NCI-H187 treated with DMSO at 0.1 percent for 48 hours (cell line): ENCODE measurements at regions not wholly inside any gene's neighbourhood (a gene's known extent, or its start where the extent isn't known, plus 50 kb on each side); places are given as distances from the start of the nearest gene placed in this dataset.

Experiments used
- DNase-seq: peaks from one replicate; lab custom pipeline; 2025; lab: John Stamatoyannopoulos, UW

DNA sequence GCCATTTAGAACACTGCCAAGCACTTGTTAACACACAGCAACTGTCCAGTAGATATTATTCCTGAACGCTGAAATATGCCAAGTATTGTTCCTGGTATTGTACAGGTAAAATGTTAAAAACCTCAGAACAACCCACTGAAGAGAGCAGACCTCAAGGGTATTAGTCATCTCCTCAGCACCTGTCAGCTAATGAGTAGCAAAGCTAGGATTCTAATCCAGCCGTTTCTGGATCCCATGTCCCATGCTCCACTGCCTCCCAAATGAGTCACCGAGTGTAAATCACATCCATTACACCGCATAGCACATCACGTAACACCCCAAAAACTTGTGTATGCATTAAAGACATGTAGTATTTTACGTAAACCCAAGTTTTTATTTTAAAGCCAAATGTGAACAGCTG lies 705.4 kb upstream of the TENM4 start:
- peak; percentile 62 for DNase-seq

DNA sequence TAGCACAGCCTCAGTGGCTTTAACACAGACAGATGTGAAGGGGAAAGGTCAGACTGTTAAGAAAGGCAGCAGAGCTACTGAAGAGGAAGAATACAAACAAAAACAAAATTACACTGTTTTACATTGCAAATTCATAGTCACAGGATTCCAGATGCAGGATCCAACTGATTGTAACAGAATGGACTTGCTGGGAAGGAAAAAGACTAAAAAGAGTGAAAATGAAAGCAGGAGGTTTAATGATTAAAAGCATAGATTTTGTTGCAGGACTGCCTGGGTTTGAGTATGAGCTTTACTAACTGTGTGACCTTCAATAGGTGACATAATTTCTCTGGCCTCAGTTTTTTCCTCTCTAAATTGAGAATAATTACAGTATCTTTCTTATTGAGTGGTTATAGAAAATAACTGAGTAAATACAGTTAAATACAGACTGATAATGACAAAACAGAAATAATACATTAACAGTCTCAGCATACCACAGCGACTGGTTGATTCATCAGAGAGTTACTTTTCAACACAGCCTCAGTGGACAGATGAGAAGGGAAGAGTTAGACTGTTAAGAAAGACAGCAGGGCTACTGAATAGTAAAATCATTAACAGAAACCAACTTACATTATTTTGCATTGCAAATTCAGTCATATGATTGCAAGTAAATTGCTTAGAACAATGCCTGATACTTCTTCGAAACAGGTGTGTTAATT lies 704.2 kb upstream of the TENM4 start:
- DNase-seq: no peak

DNA sequence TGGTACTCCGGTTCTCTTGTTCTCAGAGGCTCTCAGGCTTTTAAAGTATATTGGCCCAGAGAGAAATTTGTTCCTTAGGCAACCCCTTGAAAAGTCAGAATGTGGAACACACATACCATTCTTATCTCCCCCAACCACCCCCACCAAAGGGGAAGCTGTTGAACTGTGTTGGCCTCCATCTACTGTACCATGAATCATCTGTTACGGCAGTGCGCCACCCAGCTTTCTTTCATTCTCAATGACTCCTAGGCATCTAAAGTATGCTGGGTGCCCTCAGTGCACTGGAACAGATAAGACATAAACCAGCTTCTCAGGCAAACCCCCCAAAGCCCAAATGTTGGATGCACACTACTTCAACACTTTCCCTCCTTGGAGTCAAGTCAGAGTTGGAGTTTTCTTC lies 696.2 kb upstream of the TENM4 start:
- no peak for DNase-seq

DNA sequence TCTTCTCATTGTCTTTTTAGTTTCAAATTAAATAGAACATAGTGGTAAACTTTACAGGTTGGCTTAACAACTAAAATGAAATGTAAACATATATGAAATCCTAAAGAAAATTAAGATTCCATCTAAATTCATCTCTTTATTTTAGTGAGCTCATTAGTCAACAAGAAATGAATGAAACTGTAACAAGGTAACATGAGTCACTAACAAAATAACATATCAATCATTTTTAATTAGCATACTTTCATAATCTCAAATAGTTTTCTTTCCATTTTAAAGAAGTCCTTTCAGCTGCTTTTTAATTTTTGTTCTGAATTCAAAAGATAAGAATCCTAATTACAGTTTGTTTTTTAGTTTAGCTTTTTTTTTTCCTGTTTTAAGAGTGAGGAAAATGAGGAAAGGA lies 688.6 kb upstream of the TENM4 start:
- DNase-seq: no peak

DNA sequence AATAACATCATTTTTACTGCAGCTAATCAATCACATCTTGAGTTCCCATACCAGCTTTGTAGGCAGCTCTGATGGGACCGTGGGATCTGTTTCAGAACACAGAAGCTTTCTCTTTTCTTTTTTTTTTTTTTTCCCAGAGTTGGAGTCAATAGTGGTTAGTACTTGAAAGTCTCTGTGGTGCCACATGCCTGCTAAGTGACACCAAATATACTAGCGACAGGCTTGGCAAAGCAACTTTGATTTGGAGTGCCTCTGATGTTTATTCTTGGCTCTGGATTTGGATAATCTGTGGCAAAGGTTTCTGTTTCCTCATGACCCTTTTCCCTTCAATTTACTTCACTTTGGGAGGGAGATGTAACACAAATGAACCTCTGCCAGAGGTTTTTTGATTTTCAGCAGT lies 681.4 kb upstream of the TENM4 start:
- no peak for DNase-seq

DNA sequence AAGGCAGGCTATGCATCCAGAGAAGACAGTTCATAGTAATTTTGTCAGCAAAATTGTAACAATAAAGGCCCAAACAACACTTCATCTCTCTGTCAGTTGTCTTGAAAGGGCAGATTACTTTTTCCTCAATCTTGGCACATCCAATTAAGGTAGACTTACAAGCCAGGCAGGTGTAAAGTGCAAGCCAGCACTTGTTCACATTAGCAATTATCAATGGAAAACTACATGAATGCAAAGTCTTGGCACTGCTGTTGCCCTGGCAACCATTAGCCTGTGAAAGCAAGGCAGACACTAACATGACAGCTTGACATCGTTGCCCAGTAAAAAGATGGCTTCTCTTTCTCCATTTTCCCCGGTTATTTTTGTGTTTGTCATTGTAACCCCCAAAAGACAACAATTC lies 677.2 kb upstream of the TENM4 start:
- DNase-seq: no peak

DNA sequence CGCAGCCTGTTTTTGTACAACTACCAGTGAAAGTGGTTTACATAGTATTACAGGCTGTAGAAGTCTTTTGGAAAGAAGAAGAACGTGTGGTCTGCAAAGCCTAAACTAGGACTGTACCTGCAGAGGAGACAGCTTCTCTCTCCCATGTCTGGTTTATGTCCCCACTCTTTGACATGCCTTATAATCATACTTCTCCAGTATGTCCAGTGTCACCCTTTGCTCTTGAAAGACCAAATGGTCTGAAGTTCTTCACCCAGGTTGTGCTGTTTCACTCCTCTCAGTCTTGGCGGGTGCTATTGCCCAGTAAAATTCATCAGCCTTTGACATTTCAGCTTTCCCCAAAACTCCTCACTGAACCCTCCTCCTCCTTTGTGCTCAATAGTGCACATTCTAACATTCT lies 676.0 kb upstream of the TENM4 start:
- DNase-seq: no peak

DNA sequence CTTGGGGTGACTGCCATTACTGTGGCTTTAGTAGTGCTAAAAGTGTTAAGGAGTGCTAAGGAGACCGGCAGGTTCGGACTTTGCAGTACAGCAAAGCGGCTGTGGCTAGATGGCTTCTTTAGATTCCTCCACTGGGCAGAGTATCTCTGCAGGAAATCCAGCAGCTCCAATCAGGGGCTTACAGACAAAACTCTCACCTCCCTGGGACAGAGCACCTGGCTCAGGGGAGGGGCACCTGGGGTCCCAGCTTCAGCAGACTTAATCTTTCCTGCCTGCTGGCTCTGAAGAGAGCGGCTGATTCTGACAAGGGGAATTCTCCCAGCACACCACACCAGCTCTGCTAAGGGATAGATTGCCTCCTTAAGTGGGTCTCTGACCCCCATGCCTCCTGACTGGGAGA lies 668.8 kb upstream of the TENM4 start:
- no peak for DNase-seq

DNA sequence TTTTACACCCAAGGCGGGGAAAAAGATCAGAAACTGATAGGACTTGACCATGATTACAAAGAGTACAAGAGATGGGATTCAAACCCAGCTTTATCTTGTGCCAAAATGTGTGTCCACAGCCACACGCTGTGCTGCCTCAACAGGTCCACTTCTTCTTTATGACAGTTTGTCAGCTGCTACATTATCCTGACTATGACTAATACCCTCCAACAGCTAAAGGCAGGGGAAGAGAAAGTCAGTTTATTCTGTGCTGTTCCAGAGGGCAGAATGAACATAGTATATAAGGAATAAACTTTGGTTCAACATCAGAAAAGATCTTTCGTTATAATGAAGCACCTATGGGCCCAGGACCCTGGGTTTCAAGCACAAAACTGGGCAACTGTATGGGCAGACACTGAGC lies 668.2 kb upstream of the TENM4 start:
- DNase-seq: no peak

DNA sequence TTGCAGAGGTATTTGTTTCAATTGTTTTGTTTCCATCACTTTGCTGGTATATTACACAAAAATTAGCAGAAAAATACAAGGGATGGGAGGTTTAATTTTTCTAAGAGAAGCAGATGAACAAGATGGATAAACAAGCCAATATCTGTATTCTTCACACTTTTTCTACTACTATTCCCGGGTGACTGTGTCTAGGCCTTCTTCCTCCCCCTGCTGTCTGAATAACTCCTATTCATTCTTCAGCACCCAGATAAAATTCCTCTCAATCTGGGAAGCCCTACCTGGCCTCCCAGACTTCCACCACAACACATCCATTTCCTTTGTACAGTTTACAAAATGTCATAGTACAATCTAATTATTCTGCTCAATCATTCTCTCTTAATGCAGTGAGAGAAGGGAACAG lies 666.6 kb upstream of the TENM4 start:
- no peak for DNase-seq

DNA sequence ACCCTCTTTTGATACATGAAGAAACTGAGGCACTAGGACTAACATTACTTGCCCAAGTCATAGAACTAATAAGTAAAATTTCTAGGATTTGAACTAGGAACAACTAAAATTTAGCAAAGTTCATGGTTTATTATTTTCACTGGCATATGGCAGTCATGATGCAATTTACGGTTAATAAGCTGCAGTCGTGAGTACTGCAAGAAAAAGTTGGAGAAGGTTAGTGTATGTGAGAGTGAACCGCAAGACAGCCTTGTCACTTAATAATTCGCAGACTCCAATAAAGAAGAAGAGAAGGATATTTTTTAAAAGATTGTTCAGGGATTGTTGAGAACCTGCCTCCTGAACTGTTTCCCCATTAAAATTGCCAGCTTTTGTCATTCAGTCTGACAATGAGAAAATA lies 663.4 kb upstream of the TENM4 start:
- DNase-seq: no peak

DNA sequence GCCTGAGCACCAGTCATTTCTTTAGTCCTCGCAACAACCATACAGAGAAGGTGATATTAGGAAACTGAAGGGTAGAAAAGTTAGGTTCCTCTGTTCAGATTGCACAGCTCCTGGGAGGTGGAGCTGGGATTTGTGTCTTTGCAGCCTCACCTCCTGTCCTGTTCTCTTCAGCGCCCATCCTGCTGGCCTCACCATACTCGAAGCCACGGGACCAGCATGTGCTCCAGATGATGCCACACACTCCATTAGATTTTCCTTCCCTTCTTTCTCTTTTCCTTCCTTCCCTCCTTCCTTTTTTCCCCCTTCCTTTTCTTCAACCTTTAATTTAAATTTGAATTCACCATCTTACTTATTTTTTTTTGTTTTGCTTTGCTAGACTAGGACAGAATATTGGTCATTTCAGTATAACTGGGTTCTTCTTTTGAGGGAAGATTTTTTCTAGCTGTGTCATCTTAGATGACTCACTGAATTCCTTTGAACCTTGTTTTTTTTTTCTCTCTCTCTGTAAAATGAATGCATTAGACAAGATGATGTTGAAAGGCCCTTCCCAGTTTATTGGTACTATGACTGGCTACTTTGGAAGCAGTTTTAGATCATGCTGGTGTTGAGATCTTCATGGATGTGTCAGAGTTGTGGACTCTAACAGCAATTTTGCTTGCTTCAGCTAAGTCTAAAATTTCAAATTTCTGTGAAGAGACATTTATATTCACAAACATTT lies 662.5 kb upstream of the TENM4 start:
- no peak for DNase-seq

DNA sequence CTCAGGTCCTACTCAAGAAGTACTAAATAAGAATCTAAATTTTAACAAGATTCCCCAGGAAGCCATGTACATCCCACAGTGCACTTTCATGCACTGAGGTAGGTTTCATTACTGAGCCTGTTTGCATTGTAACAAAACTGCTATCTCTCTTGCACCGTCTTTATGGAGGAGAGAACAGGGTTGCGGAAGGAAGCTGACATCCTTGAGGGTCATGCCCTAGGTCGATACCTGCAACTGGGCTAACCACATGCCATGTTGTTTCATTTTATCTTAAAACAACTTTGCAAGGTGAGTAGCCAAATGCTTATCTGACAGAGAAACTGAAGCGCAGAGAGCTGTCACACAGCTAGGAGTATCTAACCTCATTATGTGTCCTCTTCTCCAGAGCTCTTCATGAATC lies 656.3 kb upstream of the TENM4 start:
- DNase-seq: no peak

DNA sequence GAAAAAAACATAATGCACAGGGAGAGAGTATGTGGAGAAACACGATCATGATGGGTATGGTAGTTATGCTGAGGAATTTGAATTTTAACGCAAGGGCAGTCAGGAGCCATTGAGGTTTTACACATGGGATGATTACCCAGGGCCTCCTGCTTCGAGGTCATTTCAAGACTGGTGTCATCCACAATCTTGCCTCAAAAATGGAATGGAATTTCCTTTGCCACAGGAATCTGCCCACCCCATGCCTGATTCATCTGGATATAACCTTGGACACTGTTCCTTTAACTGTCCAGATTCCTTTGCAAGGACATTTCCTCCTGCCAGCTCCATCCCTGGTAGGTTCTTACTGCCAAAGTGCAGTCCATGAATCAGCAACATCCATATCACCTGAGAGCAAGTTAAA lies 655.9 kb upstream of the TENM4 start:
- DNase-seq: no peak

DNA sequence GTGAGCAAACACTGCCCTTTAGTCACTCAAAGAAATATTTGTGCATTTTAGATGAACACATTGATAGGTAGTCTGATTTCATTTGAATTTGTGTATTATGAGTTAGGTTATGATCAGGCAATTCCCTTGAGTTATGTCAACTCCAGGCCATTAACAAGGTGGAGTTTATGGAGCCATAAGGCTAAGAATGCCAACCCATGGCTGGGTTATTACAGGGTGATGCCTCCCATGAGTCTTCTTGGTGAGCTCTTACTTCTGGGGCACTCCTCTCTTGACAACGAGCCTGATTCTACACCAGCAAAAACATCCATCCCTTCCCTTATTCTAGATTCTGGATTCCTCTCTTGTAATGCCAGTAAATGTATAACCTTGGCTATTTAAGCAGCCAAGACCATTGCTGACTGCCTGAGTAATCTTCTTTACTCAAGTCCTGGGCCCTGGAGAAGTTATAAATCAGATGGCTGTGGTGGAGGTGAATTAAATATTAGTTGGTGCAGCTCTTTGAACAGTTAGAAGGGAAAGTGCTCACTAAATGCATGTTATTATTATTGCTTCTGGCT lies 645.7 kb upstream of the TENM4 start:
- DNase-seq: no peak

DNA sequence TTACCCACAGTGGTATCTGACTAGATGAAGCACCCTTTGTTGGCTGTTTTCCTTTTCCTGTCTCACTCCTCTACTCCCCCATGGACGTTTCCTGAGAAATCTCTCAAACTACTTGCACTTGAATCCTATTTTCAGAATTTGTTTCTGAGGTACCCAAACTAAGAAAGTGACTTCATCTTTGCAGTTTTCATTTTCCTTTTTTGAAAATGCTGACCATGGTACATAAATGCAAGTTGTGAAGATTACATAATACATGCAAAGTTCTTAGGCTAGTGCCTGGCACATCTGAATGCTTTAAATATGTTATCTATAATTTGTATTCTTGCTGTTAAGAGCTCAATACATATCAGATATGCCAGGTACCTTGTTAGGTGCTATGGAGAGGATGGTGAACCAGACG lies 644.7 kb upstream of the TENM4 start:
- no peak for DNase-seq

DNA sequence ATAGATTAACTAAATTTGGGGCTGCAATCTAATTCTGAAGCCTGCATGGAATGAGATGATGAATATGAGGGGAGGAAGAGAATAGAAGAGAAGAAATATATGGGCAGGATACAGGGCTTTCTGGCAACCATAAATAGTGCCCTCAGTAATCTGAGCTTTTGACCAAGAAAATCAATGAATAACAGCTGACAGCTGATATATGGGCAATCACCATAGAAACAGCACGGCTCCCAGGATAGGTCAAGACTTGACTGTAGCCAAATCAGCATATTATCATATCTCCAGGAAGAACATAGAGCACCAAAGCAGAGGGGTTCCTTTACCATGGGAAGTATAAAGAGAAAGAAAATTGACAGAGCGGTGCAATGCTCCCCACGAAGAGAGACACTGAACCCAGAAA lies 643.8 kb upstream of the TENM4 start:
- DNase-seq: no peak

DNA sequence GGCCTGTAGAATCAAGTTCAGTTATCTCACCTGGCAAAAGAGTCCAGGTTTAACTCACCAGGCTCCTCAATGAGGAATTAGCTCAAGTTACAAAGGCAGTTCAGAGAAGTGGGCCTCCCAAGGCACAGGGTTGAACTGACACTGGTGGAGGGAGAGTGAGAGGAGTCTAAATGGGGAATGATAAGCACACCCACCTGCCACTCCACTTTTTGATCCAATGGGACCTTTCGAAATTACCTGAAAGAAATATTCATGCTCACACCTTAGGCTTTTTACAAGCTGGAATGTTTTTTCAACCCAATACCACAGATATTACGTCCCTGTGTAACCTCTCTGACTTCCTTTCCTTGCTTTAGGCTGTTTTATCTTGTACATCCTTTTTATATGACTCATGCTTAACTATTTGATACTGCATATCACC lies 642.7 kb upstream of the TENM4 start:
- DNase-seq: peak; percentile 9

DNA sequence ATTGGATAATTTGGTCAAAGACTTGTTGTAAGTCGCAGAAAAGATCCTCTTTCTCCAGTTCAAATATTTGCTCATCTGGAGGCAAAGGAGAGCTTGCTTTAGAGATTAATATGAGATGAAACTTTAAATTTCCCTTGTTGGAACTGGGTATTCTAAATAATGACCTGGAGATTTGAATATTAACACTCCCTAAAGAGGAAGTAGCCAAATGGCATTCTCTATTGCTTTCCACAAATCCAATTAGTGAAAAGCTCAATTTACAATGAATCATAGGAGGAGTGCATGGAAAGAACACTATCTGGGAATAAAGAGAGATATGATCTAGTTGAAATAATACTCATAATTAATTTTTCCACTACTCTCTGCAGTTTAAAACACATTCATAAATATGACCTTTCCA lies 641.6 kb upstream of the TENM4 start:
- no peak for DNase-seq

DNA sequence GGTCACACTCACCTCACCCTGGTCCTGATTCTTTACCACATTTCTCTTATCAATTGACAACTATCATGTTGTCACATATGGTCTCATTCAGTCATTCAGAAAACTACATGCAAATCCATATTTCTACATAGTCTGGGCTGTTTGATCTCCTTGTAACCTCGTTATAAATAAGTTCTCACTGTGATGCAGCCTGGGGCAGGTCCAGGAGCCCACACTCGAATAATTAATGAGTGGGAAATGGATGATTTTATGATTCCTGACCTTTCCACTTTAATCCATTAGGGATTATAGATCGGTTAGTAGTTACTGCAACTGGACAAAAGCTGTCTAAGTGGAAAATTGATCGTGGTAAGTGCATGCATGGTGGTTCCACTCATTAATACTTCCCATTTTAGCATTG lies 636.3 kb upstream of the TENM4 start:
- DNase-seq: no peak

DNA sequence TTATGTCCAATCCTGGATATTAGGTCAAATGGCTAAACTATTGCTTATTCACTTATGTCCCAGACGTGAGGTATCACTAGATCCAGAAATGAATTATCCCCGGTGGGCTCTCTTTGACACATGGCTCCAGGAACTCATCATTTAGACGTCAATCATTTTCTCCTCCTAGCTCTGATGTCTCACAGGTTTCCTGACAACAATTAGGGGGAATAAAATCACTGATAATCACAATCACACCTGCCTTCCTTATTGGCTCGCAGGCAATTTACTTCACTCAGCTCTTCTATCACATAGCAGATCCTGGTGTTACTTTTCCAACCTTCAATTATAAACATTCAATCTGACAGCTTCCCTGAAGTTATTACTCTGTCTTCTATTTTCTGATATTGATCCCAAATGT lies 634.0 kb upstream of the TENM4 start:
- no peak for DNase-seq

DNA sequence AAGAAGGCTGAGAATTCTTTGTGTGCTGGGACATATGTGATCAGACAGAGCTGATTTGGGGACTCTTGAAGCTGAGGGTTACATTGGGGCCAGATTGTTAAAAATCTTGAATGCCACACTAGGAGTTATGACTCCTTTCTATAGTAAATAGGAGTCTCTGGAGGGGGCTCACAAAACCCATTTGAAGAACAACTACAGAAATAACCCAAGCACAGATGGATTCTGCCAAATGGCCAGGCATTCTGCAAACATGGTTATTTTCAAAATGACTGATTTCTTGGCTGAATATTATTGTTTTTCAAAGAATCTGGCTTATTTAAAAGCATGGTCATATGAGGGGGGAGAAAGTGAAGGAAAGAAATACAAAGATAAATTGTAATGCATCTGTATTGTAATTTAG lies 625.5 kb upstream of the TENM4 start:
- DNase-seq: no peak

DNA sequence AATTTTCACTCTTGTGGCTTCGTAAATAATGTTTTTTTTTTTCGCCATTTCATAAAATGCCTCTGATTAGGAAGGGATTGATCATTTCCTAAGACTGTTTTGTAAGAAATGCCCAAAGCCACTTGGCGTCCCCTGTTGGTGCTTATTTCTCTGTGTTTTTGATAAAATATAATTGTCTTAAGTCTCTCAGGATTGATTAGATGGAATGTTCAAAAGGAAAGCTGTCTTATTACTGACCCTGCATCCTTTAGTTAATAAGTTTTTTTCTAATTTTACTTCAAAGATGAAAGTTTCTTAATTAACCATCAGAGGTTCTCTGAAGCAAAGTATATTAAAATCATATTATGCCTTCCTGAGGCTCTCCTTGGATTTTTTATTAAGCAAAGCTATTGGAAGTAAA lies 624.3 kb upstream of the TENM4 start:
- DNase-seq: no peak

DNA sequence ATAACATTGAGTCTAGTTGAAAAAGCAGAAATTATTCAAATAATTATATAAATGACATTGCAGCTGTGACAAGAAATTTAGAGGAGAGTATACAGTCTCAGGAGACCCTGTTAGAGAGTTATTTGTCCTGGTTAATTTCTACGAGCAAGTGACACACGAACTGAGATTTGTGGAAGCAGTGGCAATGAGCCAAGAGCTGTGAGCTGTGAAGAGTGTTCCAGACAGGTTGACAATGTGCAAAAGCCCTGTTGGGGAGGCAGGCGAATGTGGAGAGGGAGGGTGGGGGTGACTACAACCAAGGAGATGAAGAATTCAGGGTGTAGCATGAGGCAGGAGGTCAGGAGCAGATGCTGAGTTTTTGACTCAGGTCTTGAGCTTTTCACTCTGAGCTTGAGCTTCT lies 620.2 kb upstream of the TENM4 start:
- DNase-seq: no peak
